Cardiac muscle cell (in vitro differentiated cells and primary cell): ENCODE measurements at regions not wholly inside any gene's neighbourhood (a gene's known extent, or its start where the extent isn't known, plus 50 kb on each side); places are given as distances from the start of the nearest gene placed in this dataset.
"Not testable (repeated sequence)": the region's sequence is repeated elsewhere in the genome, so short reads cannot be mapped to it uniquely, and the experiment has no call there.

ENCODE experiments used
- DNase-seq, 2 donors: peaks; one replicate each; pipeline versions ENCODE4 v3.0.0 to v3.0.0-alpha.2; 2010 to 2017; ENCODE audit warnings: low read depth in 1 of 2, low spot score in 1 of 2
- H3K27ac ChIP-seq: fragments of 200-600 bp; sonication (generic); 2 replicates; pipeline ENCODE4 v1.5.1; 2016
- H3K27me3 ChIP-seq: fragments of 200-600 bp; sonication (generic); 2 replicates; pipeline ENCODE4 v1.6.0; 2016; ENCODE audit warnings: control low read depth
- H3K36me3 ChIP-seq: fragments of 200-600 bp; sonication (generic); 2 replicates; pipeline ENCODE4 v1.5.1; 2016; ENCODE audit warnings: control low read depth
- H3K4me1 ChIP-seq: fragments of 200-600 bp; sonication (generic); 2 replicates; pipeline ENCODE4 v1.8.1; 2017; ENCODE audit warnings: low read depth, mild to moderate bottlenecking, mixed run types
- H3K4me3 ChIP-seq: fragments of 200-600 bp; sonication (generic); 2 replicates; pipeline ENCODE4 v1.5.1; 2016; ENCODE audit warnings: mild to moderate bottlenecking
- H3K9me3 ChIP-seq: fragments of 200-600 bp; sonication (generic); 2 replicates; pipeline ENCODE4 v1.5.1; 2017; ENCODE audit warnings: low read depth, mild to moderate bottlenecking, control low read depth
- TF ChIP-seq, protein P1 (sequence below): IDR thresholded peaks from 2 replicates; pipeline ENCODE4 v1.5.1; 2012; ENCODE audit warnings: low read depth, mild to moderate bottlenecking, low read length

- Histone ChIP-seq H3K4me3 (no peak overlapping the region), H3K36me3 (no peaks in the 10 kb centered on the region), H3K4me1 (no peaks in the 10 kb centered on the region), H3K27me3 (no peaks in the 10 kb centered on the region), H3K9me3 (no peaks in the 10 kb centered on the region), H3K27ac (no peak overlapping the region)
- no peak for DNase-seq
- TF ChIP-seq, protein P1, sequence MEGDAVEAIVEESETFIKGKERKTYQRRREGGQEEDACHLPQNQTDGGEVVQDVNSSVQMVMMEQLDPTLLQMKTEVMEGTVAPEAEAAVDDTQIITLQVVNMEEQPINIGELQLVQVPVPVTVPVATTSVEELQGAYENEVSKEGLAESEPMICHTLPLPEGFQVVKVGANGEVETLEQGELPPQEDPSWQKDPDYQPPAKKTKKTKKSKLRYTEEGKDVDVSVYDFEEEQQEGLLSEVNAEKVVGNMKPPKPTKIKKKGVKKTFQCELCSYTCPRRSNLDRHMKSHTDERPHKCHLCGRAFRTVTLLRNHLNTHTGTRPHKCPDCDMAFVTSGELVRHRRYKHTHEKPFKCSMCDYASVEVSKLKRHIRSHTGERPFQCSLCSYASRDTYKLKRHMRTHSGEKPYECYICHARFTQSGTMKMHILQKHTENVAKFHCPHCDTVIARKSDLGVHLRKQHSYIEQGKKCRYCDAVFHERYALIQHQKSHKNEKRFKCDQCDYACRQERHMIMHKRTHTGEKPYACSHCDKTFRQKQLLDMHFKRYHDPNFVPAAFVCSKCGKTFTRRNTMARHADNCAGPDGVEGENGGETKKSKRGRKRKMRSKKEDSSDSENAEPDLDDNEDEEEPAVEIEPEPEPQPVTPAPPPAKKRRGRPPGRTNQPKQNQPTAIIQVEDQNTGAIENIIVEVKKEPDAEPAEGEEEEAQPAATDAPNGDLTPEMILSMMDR, result no peak
Measured at GRCh38 chr3:6671363-6671762, 189.6 kb upstream of the GRM7 start.

DNA sequence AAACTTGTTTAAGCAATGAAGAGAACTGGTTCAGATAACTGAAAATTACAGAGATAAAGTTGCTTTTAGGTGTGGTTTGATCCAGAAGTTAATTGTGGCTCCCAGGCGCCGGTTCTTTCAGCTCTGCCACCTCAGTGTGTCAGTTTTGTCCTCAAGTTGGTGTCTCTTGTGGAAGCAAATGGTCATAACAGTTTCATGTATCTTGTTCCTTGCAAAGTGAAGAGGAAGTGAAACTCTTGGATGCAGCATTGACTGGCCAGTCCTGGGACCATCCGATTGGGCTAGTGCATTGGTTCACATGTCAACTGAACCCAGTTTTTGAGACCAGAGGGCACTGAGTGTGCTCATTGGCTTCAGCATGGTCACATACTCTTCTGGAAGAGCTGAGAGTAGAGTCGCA is 181.4 kb upstream of the GRM7 start:
- Histone ChIP-seq H3K4me1 (no peaks in the 10 kb centered on the region), H3K36me3 (no peaks in the 10 kb centered on the region), H3K27me3 (no peaks in the 10 kb centered on the region), H3K27ac (no peak overlapping the region), H3K9me3 (no peaks in the 10 kb centered on the region), H3K4me3 (no peak overlapping the region)
- DNase-seq, result no peak
- TF ChIP-seq, protein P1, result no peak

DNA sequence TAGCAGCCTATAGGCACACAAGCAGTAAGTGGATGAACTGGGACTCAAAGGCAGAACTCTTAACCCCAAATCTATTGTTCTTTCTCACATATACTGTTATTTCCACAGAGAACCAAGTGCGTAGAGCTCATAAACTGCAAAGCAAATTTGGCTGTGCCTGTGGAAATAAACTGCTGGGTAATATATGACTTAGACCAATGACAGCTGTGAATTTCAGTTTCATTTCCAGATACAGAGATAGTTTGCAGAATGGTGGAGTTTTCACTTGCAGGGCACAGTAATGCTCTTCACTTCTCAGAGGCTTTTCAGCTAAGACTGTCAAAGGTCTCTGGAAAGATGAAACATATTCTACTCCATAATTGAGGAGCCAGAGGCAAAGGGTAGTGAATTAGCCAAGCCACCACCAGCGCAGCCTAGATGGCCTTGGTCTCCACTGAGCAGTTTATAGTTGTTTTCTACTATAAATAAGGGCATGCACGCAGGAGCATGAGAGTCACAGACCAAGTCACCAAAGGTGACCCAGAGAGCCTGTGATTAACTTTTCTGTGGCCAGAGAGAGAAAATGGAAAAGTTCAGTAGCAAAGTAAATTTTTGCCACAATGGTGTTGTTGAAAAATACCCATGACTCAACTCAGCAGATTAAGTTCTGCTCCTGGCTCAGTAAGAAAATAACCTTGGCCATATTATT is 180.7 kb upstream of the GRM7 start:
- Histone ChIP-seq H3K36me3 (no peaks in the 10 kb centered on the region), H3K9me3 (no peaks in the 10 kb centered on the region), H3K27me3 (no peaks in the 10 kb centered on the region), H3K4me1 (no peaks in the 10 kb centered on the region), H3K27ac (no peak overlapping the region), H3K4me3 (no peak overlapping the region)
- DNase-seq, result no peak
- TF ChIP-seq, protein P1, result no peak

DNA sequence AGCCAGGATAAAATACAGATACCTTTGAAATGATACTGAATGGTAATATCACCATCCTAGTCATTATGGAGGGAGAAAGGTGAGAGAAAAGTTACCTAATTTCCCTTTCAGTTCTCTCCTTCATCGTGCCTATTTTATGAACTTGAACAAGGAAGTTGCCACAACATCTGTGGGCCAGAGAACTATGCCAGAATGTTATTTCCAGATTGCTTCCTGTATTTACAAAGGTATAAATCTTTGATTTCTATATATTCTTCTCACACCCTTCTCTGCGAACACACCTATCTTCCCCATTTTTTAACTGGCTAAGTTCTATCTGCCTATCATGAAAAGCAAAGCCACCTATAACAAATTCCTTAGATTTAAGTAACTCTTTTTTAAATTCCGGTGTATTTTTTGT is 163.6 kb upstream of the GRM7 start:
- Histone ChIP-seq H3K4me1 (no peaks in the 10 kb centered on the region), H3K27me3 (no peaks in the 10 kb centered on the region), H3K4me3 (no peak overlapping the region), H3K9me3 (no peaks in the 10 kb centered on the region), H3K36me3 (peaks cover 3% of the 10 kb centered on the region), H3K27ac (no peak overlapping the region)
- DNase-seq, result no peak
- TF ChIP-seq, protein P1, result no peak

- H3K9me3 ChIP-seq, result no peaks in the 10 kb centered on the region
- H3K27ac ChIP-seq, result no peak overlapping the region
- DNase-seq, result no peak
- no peak overlapping the region for H3K4me3 ChIP-seq
- TF ChIP-seq, protein P1, result no peak
- peaks cover 3% of the 10 kb centered on the region for H3K36me3 ChIP-seq
- H3K4me1 ChIP-seq, result no peaks in the 10 kb centered on the region
- H3K27me3 ChIP-seq, result no peaks in the 10 kb centered on the region
Measured at GRCh38 chr3:6697722-6698121, 163.2 kb upstream of the GRM7 start.

DNA sequence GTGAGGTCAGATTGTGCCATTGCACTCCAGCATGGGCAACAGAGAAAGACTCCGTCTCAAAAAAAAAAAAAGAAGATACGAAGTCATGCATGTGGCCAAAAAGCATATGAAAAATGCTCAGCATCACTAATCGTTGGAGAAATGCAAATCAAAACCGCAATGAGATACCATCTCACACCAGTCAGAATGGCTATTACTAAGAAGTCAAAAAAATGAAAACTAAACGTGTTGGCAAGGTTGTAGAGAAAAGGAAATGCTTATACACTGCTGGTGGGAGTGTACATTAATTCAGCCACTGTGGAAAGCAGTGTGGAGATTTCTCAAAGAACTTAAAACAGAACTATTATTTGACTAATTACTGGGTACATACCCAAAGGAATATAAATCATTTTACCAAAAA is 156.1 kb upstream of the GRM7 start:
- not testable (repeated sequence) for DNase-seq, H3K4me3 ChIP-seq, H3K4me1 ChIP-seq, H3K27ac ChIP-seq, H3K36me3 ChIP-seq, H3K27me3 ChIP-seq, H3K9me3 ChIP-seq
